ENCODE measurements at regions not wholly inside any gene's neighbourhood (a gene's known extent, or its start where the extent isn't known, plus 50 kb on each side); places are given as distances from the start of the nearest gene placed in this dataset.
A peak's percentile ranks its signal among the peaks of the same experiment; 100 is the strongest.
"Not testable (repeated sequence)": the region's sequence is repeated elsewhere in the genome, so short reads cannot be mapped to it uniquely, and the experiment has no call there.

DNA sequence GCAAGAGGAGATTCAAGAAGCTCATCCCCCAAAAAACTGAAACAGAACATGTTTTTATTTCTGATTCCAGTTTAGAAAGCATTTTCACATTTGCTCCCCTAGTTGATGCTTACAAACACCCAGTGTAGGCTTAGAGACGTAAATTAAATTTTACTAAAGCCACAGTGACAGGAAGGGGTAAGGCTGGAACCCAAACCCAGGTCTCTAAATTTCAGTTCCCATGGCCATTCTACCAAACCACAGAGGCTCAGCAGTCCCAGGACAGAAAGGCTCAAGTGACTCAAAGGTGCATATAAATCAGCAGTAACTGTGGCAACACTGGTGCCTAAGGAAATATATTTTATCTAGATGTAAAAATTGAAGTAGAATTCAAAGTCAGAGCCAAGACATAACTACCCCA, 128.7 kb downstream of the CEP120 start:
- no peak for DNase-seq

DNA sequence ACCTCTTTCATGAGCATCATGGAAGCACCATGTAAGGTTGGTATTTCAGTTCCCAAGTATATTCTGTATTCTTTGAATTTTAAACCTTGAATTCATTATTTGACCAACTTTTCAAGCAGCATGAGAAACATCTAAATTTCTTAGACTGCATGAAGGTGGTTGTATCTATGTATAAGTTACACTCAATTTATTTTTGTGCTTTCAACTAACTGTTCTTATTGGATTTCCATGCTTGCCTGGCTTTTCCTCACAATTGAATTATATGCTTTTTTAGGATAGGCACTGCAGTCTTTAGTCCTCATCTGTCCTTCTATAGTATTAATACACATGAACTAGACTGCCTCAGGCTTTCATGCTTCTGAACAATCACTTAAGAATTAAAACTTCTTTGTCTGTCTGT, 134.0 kb downstream of the CEP120 start:
- no peak for DNase-seq

DNA sequence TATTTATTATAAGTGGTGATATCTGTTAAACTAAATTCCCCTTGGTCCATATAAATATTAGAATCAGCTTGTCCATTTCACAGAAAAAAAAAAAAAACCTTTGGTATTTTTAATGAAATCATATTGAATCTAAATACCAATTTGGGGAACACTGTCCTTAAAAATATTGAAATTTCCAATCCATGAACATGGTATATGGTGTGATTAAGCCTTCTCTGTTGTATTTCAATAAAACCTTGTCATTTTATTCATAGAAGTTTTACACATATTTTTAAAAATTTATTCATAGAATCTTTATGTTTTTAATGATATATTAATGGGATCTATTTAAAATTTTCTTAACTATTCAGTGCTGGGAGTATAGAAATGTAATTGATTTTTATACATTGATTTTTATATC, 135.3 kb downstream of the CEP120 start:
- DNase-seq = no peak

GRCh38 chr5:123286891-123287290, 136.3 kb downstream of the CEP120 start:
- DNase-seq = no peak

- peak; percentile 40 for DNase-seq
Measured at GRCh38 chr5:123285122-123286023, 137.8 kb downstream of the CEP120 start.

- DNase-seq = no peak
Measured at GRCh38 chr5:123283499-123283898, 139.7 kb downstream of the CEP120 start.

DNA sequence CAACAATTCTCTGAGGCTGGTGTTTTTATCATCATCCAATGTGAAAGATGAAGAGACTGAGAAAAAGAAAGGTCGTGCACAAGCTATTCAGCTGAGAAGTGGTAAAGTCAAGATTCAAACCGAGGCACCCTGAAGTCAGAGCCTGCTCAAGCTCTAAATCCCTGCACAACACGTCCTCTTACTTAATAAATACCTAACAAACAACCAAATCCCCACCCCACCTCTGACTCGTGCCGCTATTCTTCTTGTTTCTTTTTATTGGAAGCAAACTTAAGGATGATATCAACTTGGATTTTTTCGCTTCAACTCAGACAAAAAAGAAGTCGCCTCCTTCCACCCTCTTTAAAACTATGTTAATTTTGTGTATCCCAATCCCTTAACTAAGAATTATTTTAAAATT, 140.2 kb downstream of the CEP120 start:
- DNase-seq = no peak

DNA sequence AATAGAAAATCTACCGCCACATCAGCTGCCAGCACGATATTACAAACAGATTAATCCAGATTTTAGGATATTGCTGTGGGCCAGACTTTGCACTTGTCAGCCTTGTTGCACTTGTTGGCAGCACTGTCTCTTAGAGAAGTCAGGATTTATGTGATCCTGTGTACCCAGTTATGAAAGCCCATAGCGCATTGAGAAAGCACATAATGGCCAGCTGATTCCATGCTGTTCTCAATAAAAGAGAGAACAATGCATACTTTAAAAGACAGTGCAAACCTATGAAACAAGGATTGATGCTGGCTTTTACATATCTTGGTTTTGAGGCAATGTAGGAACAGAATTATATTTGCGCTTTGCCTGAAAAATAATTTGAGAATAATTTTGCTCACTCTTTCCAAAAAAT, 140.8 kb downstream of the CEP120 start:
- no peak for DNase-seq

GRCh38 chr5:123280854-123281253, 142.3 kb downstream of the CEP120 start:
- not testable (repeated sequence) for DNase-seq

- no peak for DNase-seq
Measured at GRCh38 chr5:123279136-123279535, 144.1 kb downstream of the CEP120 start.

GRCh38 chr5:123278284-123278683, 144.9 kb downstream of the CEP120 start:
- DNase-seq = no peak

DNA sequence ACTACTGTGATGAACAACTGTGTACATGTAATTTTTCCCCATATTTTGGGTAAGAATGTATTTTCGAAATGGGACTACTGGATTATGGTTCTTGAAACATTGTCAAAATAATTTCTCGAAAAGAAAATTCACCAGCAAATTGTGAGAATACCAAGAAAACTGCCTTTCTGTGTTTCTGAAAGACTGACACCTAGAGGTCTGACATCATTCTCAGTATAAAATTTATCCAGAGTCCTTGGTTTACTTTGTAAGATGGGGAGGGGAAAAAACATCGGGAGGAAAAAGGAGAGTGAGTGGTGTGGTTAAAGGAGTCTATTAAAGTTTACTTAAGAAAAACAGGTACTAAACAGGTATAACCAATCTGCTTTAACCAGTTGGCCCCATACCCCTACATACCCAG, 149.2 kb downstream of the CEP120 start:
- no peak for DNase-seq

GRCh38 chr5:123273095-123273494, 150.1 kb downstream of the CEP120 start:
- no peak for DNase-seq

GRCh38 chr5:123269851-123270250, 153.4 kb downstream of the CEP120 start:
- DNase-seq = no peak

DNA sequence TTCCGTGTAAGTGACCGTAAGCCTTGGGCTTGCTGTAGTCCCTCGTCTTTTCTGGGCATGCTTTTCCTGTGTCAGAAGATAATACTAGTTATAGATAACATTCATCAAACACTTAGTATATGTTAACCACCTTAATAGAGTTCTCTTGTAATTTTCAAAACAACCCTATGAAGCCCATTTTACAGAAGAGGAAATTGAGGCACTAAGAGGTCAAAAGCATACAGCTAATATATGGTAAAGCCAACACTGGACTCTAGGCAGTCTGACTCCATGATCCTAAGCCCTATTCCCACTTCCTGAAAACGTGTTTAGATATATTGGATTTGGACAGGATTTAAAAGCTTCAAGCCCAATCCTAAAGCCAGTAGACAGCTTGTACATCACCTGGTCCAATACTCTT, 153.8 kb downstream of the CEP120 start:
- no peak for DNase-seq

GRCh38 chr5:123266365-123266764, 156.8 kb downstream of the CEP120 start:
- DNase-seq = no peak

DNA sequence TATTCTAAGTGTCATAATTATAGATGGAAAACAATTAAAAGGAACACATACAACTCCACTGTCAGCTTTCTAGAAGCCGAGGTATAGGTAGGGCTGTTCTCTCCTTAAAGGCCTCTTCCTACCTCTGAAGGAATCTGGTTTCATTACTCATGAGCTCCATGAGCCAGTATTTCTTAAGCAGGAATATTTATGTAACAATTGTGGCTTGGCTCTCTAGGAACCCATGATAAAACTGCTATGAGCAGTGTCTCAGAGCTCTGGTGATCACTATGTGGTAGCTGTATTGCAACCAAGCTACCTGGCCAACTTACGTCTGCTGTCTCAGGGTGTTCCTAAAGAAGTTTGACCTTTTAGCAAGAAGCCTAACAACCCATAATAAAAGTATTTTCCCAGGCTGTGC, 157.7 kb downstream of the CEP120 start:
- no peak for DNase-seq

- no peak for DNase-seq
Measured at GRCh38 chr5:123264394-123264793, 158.8 kb downstream of the CEP120 start.

- no peak for DNase-seq
Measured at GRCh38 chr5:123263859-123264258, 159.3 kb downstream of the CEP120 start.

DNA sequence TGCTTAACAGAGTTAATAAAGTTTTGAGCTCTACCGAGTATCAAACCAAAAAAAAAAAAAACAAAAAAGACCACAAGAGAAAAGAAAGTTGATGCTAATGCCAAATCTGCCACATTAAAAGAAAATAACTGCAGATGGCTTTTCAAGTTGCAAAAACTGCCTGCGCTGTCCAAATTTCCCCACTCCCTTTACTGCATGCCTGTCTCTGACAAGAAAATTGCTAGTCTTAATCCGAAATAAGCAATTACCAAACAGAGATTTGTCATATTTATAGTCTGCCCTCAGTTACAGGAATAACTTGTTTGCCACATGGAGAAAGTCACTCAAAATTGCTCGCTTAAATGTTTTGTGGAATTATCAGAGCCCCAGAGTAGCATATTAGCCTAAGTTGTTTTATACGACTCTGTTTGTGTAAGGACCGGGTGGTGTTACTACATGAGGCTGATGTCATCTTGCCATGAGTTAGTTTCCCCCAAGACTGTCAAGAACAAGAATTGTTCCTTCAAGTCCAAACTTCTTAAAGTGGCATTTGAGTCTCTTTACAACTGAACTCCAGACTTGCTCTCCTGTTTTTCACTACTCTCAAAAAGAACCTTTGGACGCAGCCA, 160.9 kb downstream of the CEP120 start:
- no peak for DNase-seq

- DNase-seq = no peak
Measured at GRCh38 chr5:123261752-123262151, 161.5 kb downstream of the CEP120 start.

- no peak for DNase-seq
Measured at GRCh38 chr5:123249446-123249845, 160.4 kb downstream of the PRDM6 start.

- DNase-seq = no peak
Measured at GRCh38 chr5:123245689-123246088, 156.6 kb downstream of the PRDM6 start.

DNA sequence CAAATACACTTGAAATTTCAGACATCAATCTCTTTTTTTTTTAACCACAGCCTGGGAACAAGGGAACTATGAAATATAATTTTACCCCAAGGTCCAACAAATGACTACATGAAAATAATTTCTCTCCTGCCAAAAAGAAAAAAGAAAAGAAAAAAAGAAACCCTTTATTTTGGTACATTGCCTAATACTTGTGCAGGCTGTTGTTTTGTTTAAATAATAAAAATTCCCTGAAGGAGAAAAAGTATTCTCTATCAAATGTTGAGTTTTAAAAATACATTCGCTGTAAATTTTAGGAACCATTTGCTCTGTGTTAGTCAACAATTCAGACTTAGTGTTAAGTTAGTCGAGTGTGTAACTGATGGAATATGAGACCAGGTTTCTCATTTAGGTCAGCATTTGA, 155.4 kb downstream of the PRDM6 start:
- no peak for DNase-seq
